Cardiac muscle cell (in vitro differentiated cells and primary cell): ENCODE measurements at regions not wholly inside any gene's neighbourhood (a gene's known extent, or its start where the extent isn't known, plus 50 kb on each side); places are given as distances from the start of the nearest gene placed in this dataset.

ENCODE experiments used
- DNase-seq, 2 donors: peaks; one replicate each; pipeline versions ENCODE4 v3.0.0 to v3.0.0-alpha.2; 2010 to 2017; ENCODE audit warnings: low read depth in 1 of 2, low spot score in 1 of 2
- H3K27ac ChIP-seq: fragments of 200-600 bp; sonication (generic); 2 replicates; pipeline ENCODE4 v1.5.1; 2016
- H3K27me3 ChIP-seq: fragments of 200-600 bp; sonication (generic); 2 replicates; pipeline ENCODE4 v1.6.0; 2016; ENCODE audit warnings: control low read depth
- H3K36me3 ChIP-seq: fragments of 200-600 bp; sonication (generic); 2 replicates; pipeline ENCODE4 v1.5.1; 2016; ENCODE audit warnings: control low read depth
- H3K4me1 ChIP-seq: fragments of 200-600 bp; sonication (generic); 2 replicates; pipeline ENCODE4 v1.8.1; 2017; ENCODE audit warnings: low read depth, mild to moderate bottlenecking, mixed run types
- H3K4me3 ChIP-seq: fragments of 200-600 bp; sonication (generic); 2 replicates; pipeline ENCODE4 v1.5.1; 2016; ENCODE audit warnings: mild to moderate bottlenecking
- H3K9me3 ChIP-seq: fragments of 200-600 bp; sonication (generic); 2 replicates; pipeline ENCODE4 v1.5.1; 2017; ENCODE audit warnings: low read depth, mild to moderate bottlenecking, control low read depth
- CTCF ChIP-seq: IDR thresholded peaks from 2 replicates; pipeline ENCODE4 v1.5.1; 2012; ENCODE audit warnings: low read depth, mild to moderate bottlenecking, low read length

- Histone ChIP-seq H3K27ac (no peak overlapping the region), H3K4me3 (no peak overlapping the region), H3K4me1 (peaks cover 5% of the 10 kb centered on the region), H3K9me3 (no peaks in the 10 kb centered on the region), H3K27me3 (no peaks in the 10 kb centered on the region), H3K36me3 (no peaks in the 10 kb centered on the region)
- DNase-seq: no peak
- TF ChIP-seq CTCF: no peak
Measured at GRCh38 chr11:15473954-15474837, 359.5 kb downstream of the INSC start.

- no peak for DNase-seq
- H3K27ac ChIP-seq: no peak overlapping the region
- no peaks in the 10 kb centered on the region for H3K27me3 ChIP-seq
- no peak overlapping the region for H3K4me3 ChIP-seq
- peaks cover 5% of the 10 kb centered on the region for H3K4me1 ChIP-seq
- H3K36me3 ChIP-seq: no peaks in the 10 kb centered on the region
- no peak for TF ChIP-seq CTCF
- H3K9me3 ChIP-seq: no peaks in the 10 kb centered on the region
Measured at GRCh38 chr11:15476371-15476917, 361.7 kb downstream of the INSC start.

GRCh38 chr11:15481871-15482270, 367.1 kb downstream of the INSC start:
- Histone ChIP-seq H3K4me3 (no peak overlapping the region), H3K4me1 (no peaks in the 10 kb centered on the region), H3K9me3 (no peaks in the 10 kb centered on the region), H3K36me3 (no peaks in the 10 kb centered on the region), H3K27ac (no peak overlapping the region), H3K27me3 (no peaks in the 10 kb centered on the region)
- TF ChIP-seq CTCF: no peak
- no peak for DNase-seq

GRCh38 chr11:15483205-15483604, 368.5 kb downstream of the INSC start:
- H3K4me1 ChIP-seq: no peaks in the 10 kb centered on the region
- no peak for TF ChIP-seq CTCF
- H3K27ac ChIP-seq: no peak overlapping the region
- H3K9me3 ChIP-seq: no peaks in the 10 kb centered on the region
- H3K27me3 ChIP-seq: no peaks in the 10 kb centered on the region
- no peaks in the 10 kb centered on the region for H3K36me3 ChIP-seq
- no peak overlapping the region for H3K4me3 ChIP-seq
- no peak for DNase-seq

- Histone ChIP-seq H3K4me3 (no peak overlapping the region), H3K27me3 (no peaks in the 10 kb centered on the region), H3K27ac (no peak overlapping the region), H3K4me1 (no peaks in the 10 kb centered on the region), H3K9me3 (no peaks in the 10 kb centered on the region), H3K36me3 (no peaks in the 10 kb centered on the region)
- no peak for TF ChIP-seq CTCF
- DNase-seq: no peak
Measured at GRCh38 chr11:15484398-15484797, 369.7 kb downstream of the INSC start.
